Cerebellar cortex (tissue), 1 donor: ENCODE measurements at regions not wholly inside any gene's neighbourhood (a gene's known extent, or its start where the extent isn't known, plus 50 kb on each side); places are given as distances from the start of the nearest gene placed in this dataset.
"Not testable (repeated sequence)": the region's sequence is repeated elsewhere in the genome, so short reads cannot be mapped to it uniquely, and the experiment has no call there.

ENCODE experiments used
- DNase-seq: peaks from one replicate; pipeline ENCODE4 v3.0.0-alpha.2; 2015; ENCODE audit warnings: low spot score

GRCh38 chr12:25872137-25872536, 86.3 kb upstream of the RASSF8 start:
- no peak for DNase-seq

GRCh38 chr12:25875661-25876060, 82.8 kb upstream of the RASSF8 start:
- DNase-seq: no peak

DNA sequence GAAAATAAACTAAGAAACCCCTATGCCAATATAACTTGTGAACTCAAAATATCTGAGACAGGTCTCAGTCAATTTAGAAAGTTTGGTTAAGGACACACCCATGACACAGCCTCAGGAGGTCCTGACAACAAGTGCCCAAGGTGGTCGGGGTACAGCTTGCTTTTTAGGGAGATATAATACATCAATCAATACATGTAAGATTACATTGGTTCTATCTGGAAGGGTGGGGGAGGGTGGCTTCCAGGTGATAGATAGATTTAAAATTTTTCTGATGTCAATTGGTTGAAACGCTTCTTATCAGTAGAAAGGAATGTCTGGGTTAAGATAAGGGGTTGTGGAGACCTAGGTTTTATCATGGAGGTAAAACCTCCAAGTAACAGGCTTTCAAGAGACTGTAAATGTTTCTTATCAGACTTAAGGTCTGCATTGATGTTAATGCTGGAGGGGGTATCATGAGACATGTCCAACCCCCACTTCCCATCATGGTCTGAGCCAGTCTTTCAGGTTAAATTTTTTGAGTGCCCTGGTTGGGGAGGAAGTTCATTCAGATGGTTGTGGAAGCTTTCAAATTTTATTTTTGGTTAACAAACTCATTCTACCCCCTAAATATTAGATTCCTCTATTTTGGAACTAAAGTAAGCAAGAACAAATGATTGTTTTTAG, 82.0 kb upstream of the RASSF8 start:
- no peak for DNase-seq

GRCh38 chr12:25877446-25877845, 81.0 kb upstream of the RASSF8 start:
- DNase-seq: no peak

DNA sequence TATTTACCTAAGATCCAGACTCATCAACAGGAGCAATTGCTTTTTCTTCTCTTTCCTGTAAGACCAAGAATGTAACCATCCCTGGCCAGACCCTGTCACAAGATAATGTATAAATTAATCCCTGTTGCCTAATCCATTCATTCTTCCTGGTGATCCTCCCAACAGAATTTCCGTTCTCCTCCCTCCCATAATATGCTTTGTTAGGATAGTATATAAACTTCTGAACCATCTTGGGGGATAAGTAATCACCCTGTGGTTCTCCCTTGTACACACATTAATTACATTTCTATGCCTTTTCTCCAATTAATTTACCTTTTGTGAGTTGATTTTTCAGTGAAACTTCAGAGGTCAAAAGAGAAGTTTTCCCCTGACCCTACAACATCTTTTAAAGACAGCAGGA, 76.2 kb upstream of the RASSF8 start:
- no peak for DNase-seq

- DNase-seq: no peak
These were observed 75.2 kb upstream of the RASSF8 start for GRCh38 chr12:25883026-25883916.

- no peak for DNase-seq
These were observed 74.2 kb upstream of the RASSF8 start for GRCh38 chr12:25884024-25884919.

GRCh38 chr12:25884920-25885234, 73.6 kb upstream of the RASSF8 start:
- no peak for DNase-seq

DNA sequence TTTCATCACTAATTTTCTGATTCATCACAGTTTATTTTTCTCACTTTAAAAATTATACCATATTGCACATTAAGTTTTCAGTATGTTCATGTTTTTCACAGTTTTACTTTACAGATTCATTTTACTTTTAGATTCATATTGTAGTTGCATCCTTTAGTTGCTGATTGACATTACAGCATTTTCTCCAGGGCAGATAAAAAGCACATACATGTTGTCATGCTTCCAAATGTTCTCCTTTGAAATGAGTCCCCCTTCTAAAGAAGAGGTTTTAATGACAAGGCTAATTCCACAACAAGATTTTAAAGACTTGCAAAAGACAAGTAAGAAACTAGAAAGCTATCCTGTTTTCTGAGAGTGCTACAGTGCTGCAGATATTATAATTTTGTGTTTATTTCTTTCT, 72.1 kb upstream of the RASSF8 start:
- DNase-seq: no peak

- no peak for DNase-seq
These were observed 71.1 kb upstream of the RASSF8 start for GRCh38 chr12:25887367-25887766.

DNA sequence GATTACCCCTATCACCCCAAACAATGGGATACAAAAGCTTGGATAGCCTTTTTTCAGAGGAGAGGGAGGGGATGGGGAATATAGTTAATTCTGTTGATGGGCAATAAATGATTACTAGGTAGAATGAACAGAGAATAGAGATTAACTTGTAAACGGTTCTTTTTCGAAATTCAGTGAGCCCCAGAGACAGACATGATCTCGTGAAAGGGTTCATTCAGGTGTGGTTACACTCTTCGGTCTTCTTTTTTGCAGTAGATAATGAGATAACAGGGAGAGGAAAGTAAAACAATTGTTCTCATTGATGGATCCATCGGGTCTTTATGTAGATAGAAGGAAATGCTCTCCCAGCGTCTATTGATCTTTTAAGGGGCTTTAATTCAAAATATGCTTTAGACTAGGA, 69.3 kb upstream of the RASSF8 start:
- DNase-seq: no peak

DNA sequence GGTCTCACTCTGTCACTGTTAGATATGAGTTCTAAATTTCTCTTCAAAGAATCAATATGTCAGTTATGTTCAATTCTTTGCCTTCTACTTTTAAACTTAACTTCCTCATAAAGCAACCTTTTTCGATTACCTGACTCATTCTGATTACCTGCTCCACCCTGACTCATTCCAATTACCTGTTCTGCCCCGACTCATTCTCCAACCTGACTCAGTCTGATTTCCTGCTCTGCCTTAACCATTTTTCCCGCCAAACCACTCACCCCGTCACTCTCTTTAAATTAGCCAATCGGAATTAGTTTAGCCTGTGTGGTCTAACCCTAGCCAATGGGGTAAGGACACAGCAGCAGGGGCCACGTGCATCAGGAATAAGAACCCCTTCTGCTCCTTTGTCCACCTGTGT, 67.4 kb upstream of the RASSF8 start:
- DNase-seq: not testable (repeated sequence)

GRCh38 chr12:25894759-25895158, 63.7 kb upstream of the RASSF8 start:
- DNase-seq: peak; percentile 2

DNA sequence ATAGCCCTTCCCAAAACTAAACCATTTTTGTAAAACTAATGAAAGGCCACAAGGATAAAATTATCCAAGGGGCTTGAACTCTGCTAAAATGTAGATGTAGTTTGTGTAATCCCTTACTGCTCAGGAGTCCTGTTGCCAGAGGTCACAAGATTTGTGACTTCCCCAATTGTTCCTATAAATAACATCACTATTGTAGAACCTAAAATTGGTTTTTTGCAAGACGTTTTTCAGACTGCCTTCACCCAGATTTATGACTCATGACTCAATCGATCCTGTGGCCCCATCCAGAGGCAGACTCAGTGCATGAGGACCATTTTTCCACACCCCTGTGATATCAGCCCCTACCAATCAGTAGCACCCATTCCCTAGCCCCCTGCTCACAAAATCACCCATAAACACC, 61.5 kb upstream of the RASSF8 start:
- no peak for DNase-seq

DNA sequence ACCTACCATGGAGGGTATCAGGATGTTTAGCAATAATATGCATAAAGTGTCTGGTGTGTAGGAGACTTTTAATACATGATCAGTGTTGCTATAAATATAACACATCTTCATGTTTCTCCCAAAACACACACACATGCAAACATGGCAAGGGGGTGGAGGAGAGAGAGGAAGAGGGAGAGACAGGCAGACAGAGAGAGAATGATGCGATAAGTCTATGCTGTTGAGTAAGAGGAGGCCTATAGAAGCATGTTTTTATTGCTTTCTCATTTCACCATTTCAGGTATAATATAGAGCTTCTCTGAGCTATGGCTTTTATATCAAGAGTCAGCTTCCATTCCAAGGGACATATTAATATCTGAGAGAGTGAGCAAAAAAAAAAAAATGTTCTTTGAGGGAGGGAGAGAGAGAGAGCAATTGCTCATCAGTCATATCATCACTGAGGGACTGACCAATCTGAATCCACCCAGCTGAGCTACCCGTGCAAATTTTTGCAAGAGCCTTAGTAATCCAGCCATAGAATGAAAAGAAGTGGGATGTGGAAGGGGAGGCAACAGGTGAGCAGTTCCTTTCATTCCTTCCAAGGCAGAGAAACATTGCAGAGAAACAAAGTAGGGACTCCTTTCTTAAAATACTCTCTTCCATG, 54.8 kb upstream of the RASSF8 start:
- DNase-seq: no peak

DNA sequence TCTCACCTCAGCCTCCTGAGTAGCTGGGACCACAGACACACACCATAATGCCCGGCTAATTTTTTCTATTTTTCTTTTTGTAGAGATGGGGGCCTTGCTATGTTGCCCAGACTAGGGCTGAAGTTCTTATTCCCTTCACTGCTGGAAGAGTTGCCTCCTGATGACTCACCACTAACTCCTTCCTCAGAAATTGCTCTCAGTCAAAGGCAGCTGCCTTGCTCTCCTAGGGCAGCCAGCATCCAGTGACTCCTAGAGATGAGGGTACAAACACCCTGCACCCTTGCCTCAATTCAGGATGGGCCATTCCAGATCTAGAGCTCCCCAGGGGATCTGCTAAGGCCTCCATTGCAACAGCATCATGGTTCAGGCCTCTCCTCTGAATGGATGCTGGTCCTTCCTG, 54.0 kb upstream of the RASSF8 start:
- DNase-seq: no peak

GRCh38 chr12:25906651-25907340, 51.7 kb upstream of the RASSF8 start:
- no peak for DNase-seq
